ENCODE measurements at regions not wholly inside any gene's neighbourhood (a gene's known extent, or its start where the extent isn't known, plus 50 kb on each side); places are given as distances from the start of the nearest gene placed in this dataset.
"Not testable (repeated sequence)": the region's sequence is repeated elsewhere in the genome, so short reads cannot be mapped to it uniquely, and the experiment has no call there.

- Mint-ChIP-seq H3K27ac (no peak overlapping the region), H3K36me3 (ENCODE audit: low read depth) (no peaks in the 10 kb centered on the region), H3K9me3 (no peaks in the 10 kb centered on the region), H3K4me1 (no peaks in the 10 kb centered on the region), H3K27me3 (ENCODE audit: insufficient read depth) (no peaks in the 10 kb centered on the region), H3K4me3 (no peak overlapping the region)
- 86% methylated on average over 2 of the region's 2 CpGs; no CpG with 5 or more reads in 1 of the 2 experiments for WGBS, 2 experiments (ENCODE audit: insufficient coverage in 1 of 2, insufficient read length in 1 of 2)
- Histone ChIP-seq H3K9ac (ENCODE audit: extremely low read depth, low read length, poor library complexity, severe bottlenecking) (no peak overlapping the region), H3K27me3 (ENCODE audit: control insufficient read depth, insufficient read depth, low read length, poor library complexity, severe bottlenecking) (no peaks in the 10 kb centered on the region), H3K4me1 (ENCODE audit: control insufficient read depth, insufficient read depth, low read length) (no peaks in the 10 kb centered on the region), H3K27ac (ENCODE audit: low read depth, low read length) (no peak overlapping the region), H3K36me3 (ENCODE audit: control insufficient read depth, insufficient read depth, low read length) (no peaks in the 10 kb centered on the region), H3K9me3 (ENCODE audit: control insufficient read depth, low read length) (no peaks in the 10 kb centered on the region), H3K4me3 (ENCODE audit: low read length) (no peak overlapping the region)
- no peak for DNase-seq
- no peak for TF ChIP-seq CTCF (conservative IDR thresholded peaks at IDR 0.05)
These were observed 703.6 kb upstream of the FAM241A start for GRCh38 chr4:111441687-111442086.

- not testable (repeated sequence) for H3K9me3 Mint-ChIP-seq; H3K9ac ChIP-seq (ENCODE audit: extremely low read depth, low read length, poor library complexity, severe bottlenecking); H3K27ac ChIP-seq (ENCODE audit: low read depth, low read length); H3K9me3 ChIP-seq (ENCODE audit: control insufficient read depth, low read length); H3K27ac Mint-ChIP-seq; H3K4me1 Mint-ChIP-seq; H3K27me3 ChIP-seq (ENCODE audit: control insufficient read depth, insufficient read depth, low read length, poor library complexity, severe bottlenecking); H3K4me1 ChIP-seq (ENCODE audit: control insufficient read depth, insufficient read depth, low read length); H3K36me3 ChIP-seq (ENCODE audit: control insufficient read depth, insufficient read depth, low read length); H3K36me3 Mint-ChIP-seq (ENCODE audit: low read depth); H3K27me3 Mint-ChIP-seq (ENCODE audit: insufficient read depth); DNase-seq; H3K4me3 Mint-ChIP-seq; H3K4me3 ChIP-seq (ENCODE audit: low read length)
- WGBS, 2 experiments (ENCODE audit: insufficient coverage in 1 of 2, insufficient read length in 1 of 2): 88 to 90% methylated on average over 2 to 3 of the region's 3 CpGs
These were observed 700.4 kb upstream of the FAM241A start for GRCh38 chr4:111444836-111445235.

GRCh38 chr4:111449657-111450056, 695.6 kb upstream of the FAM241A start:
- no peaks in the 10 kb centered on the region for H3K36me3 ChIP-seq (ENCODE audit: control insufficient read depth, insufficient read depth, low read length)
- no peak for DNase-seq
- Mint-ChIP-seq H3K4me3 (no peak overlapping the region), H3K27ac (no peak overlapping the region), H3K4me1 (peaks cover 2% of the 10 kb centered on the region), H3K36me3 (ENCODE audit: low read depth) (no peaks in the 10 kb centered on the region), H3K9me3 (no peaks in the 10 kb centered on the region), H3K27me3 (ENCODE audit: insufficient read depth) (no peaks in the 10 kb centered on the region)
- no peak overlapping the region for H3K9ac ChIP-seq (ENCODE audit: extremely low read depth, low read length, poor library complexity, severe bottlenecking)
- no peak for TF ChIP-seq CTCF (conservative IDR thresholded peaks at IDR 0.05)
- no peaks in the 10 kb centered on the region for H3K27me3 ChIP-seq (ENCODE audit: control insufficient read depth, insufficient read depth, low read length, poor library complexity, severe bottlenecking)
- WGBS, 2 experiments (ENCODE audit: insufficient coverage in 1 of 2, insufficient read length in 1 of 2): 100% methylated on average over 1 of the region's 1 CpG; no CpG with 5 or more reads in 1 of the 2 experiments
- H3K4me1 ChIP-seq (ENCODE audit: control insufficient read depth, insufficient read depth, low read length): no peaks in the 10 kb centered on the region
- no peaks in the 10 kb centered on the region for H3K9me3 ChIP-seq (ENCODE audit: control insufficient read depth, low read length)
- no peak overlapping the region for H3K4me3 ChIP-seq (ENCODE audit: low read length)
- no peak overlapping the region for H3K27ac ChIP-seq (ENCODE audit: low read depth, low read length)

DNA sequence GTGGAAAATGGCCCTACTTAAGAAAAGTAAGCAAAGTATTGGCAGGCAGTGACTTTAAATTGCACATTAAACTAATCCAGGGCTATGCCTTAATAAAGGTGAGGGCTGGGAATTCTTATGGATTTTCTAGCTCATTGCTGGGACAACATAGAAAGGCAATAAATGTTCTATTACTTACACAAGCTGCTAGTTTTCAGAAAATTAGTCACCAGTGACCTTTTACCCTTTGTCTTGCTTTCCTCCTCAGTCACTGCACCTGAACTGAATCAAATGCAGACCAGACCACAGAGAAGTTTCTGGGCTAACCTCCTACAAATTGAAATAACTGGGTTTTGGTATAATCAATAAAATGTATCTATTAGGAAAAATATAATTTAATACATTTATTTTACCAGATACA, 694.4 kb upstream of the FAM241A start:
- no peak for TF ChIP-seq CTCF (conservative IDR thresholded peaks at IDR 0.05)
- no peak for DNase-seq
- no peak overlapping the region for H3K27ac Mint-ChIP-seq
- Histone ChIP-seq H3K4me1 (ENCODE audit: control insufficient read depth, insufficient read depth, low read length) (no peaks in the 10 kb centered on the region), H3K9ac (ENCODE audit: extremely low read depth, low read length, poor library complexity, severe bottlenecking) (no peak overlapping the region), H3K27ac (ENCODE audit: low read depth, low read length) (no peak overlapping the region), H3K9me3 (ENCODE audit: control insufficient read depth, low read length) (no peaks in the 10 kb centered on the region), H3K4me3 (ENCODE audit: low read length) (no peak overlapping the region), H3K36me3 (ENCODE audit: control insufficient read depth, insufficient read depth, low read length) (no peaks in the 10 kb centered on the region), H3K27me3 (ENCODE audit: control insufficient read depth, insufficient read depth, low read length, poor library complexity, severe bottlenecking) (no peaks in the 10 kb centered on the region)
- no peaks in the 10 kb centered on the region for H3K9me3 Mint-ChIP-seq
- no peaks in the 10 kb centered on the region for H3K36me3 Mint-ChIP-seq (ENCODE audit: low read depth)
- peaks cover 2% of the 10 kb centered on the region for H3K4me1 Mint-ChIP-seq
- H3K4me3 Mint-ChIP-seq: no peak overlapping the region
- no peaks in the 10 kb centered on the region for H3K27me3 Mint-ChIP-seq (ENCODE audit: insufficient read depth)
